ENCODE measurements at regions not wholly inside any gene's neighbourhood (a gene's known extent, or its start where the extent isn't known, plus 50 kb on each side); places are given as distances from the start of the nearest gene placed in this dataset.

DNA sequence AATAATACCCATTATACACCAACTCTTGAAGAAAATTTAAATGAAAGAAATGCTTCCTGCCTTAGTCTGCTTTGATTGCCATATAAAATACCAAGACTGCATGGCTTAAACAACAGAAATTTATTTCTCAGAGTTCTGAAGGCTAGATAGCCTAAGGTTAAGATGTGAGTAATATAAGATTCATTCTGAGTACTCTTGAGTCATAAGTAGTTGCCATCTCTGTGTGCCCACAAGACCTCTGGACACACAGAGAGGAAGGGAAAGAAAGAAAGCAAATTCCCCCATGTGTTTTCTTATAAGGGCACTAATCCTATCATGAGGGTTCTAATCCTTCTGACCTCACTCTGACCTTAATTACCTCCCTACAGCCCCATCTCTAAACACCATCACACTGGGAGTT, 201.2 kb downstream of the PTN start:
- no peak overlapping the region for H3K27ac ChIP-seq (ENCODE audit: low read depth in 1 of 2, low read length in 2 of 2)
- no peak overlapping the region for H3K4me2 ChIP-seq (replicated peaks; ENCODE audit: extremely low read depth, low read length, poor library complexity, severe bottlenecking)
- H3K36me3 Mint-ChIP-seq, result no peaks in the 10 kb centered on the region
- H3K4me3 ChIP-seq (replicated peaks in 1 of 3; ENCODE audit: low read depth in 2 of 3, low read length in 3 of 3), result no peak overlapping the region
- intact Hi-C loops (cut with micrococcal nuclease), result no loop called here
- no peak overlapping the region for H3K27ac Mint-ChIP-seq
- H3K9ac ChIP-seq (ENCODE audit: insufficient read depth, low read length, poor library complexity, severe bottlenecking), result no peak overlapping the region
- no peaks in the 10 kb centered on the region for H3K36me3 ChIP-seq (replicated peaks in 1 of 2; ENCODE audit: control insufficient read depth in 1 of 2, insufficient read depth in 2 of 2, low read length in 2 of 2)
- no peak overlapping the region for H3K4me3 Mint-ChIP-seq
- H3K9me3 ChIP-seq (replicated peaks in 1 of 2; ENCODE audit: control insufficient read depth in 1 of 2, insufficient read depth in 1 of 2, low read length in 2 of 2), result peaks cover 0 to 3% of the 10 kb centered on the region in 2 donors
- H3K4me1 Mint-ChIP-seq, result no peaks in the 10 kb centered on the region
- H2AFZ ChIP-seq (ENCODE audit: insufficient read depth, low read depth, low read length, poor library complexity, severe bottlenecking), result no peak overlapping the region
- TF ChIP-seq, protein P1, sequence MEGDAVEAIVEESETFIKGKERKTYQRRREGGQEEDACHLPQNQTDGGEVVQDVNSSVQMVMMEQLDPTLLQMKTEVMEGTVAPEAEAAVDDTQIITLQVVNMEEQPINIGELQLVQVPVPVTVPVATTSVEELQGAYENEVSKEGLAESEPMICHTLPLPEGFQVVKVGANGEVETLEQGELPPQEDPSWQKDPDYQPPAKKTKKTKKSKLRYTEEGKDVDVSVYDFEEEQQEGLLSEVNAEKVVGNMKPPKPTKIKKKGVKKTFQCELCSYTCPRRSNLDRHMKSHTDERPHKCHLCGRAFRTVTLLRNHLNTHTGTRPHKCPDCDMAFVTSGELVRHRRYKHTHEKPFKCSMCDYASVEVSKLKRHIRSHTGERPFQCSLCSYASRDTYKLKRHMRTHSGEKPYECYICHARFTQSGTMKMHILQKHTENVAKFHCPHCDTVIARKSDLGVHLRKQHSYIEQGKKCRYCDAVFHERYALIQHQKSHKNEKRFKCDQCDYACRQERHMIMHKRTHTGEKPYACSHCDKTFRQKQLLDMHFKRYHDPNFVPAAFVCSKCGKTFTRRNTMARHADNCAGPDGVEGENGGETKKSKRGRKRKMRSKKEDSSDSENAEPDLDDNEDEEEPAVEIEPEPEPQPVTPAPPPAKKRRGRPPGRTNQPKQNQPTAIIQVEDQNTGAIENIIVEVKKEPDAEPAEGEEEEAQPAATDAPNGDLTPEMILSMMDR (IDR thresholded peaks at IDR 0.05), result no peak
- H3K9me3 Mint-ChIP-seq, result peaks cover 0 to 3% (median 2%) of the 10 kb centered on the region in 7 donors
- DNase-seq, result no peak
- no peaks in the 10 kb centered on the region for H4K20me1 ChIP-seq (ENCODE audit: insufficient read depth, low read length)
- H3K27me3 Mint-ChIP-seq (ENCODE audit: low read depth in 3 of 3), result no peaks in the 10 kb centered on the region
- H3K4me1 ChIP-seq (ENCODE audit: control insufficient read depth in 1 of 2, insufficient read depth in 2 of 2, low read length in 2 of 2), result no peaks in the 10 kb centered on the region
- no peaks in the 10 kb centered on the region for H3K27me3 ChIP-seq (ENCODE audit: control insufficient read depth in 2 of 2, insufficient read depth in 2 of 2, low read length in 2 of 2)
- H3K79me2 ChIP-seq (ENCODE audit: insufficient read depth, low read length), result no peaks in the 10 kb centered on the region

DNA sequence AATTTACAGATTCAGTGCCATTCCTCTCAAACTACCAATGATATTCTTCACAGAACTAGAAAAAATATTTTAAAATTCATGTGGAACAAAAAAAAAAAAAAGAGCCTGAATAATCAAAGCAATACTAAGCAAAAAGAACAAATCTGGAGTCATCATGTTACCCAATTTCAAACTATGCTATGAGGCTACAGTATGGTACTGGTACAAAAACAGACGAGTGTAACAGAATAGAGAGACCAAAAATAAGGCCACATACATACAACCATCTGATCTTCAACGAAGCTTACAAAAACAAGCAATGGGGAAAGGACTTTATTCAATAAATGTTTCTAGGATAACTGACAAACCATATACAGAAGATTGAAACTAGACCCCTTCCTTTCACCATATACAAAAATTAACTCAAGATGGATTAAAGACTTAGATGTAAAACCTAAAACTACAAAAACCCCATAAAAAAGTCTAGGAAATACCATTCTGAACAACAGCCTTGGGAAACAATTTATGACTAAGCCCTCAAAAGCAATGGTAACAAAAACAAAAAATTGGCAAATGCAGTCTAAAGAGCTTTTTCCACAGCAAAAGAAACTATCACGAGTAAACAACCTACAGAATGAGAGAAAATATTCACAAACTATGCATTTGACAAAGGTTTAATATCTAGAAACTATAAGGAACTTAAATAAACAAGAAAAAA, 207.7 kb downstream of the PTN start:
- DNase-seq, result no peak
- Mint-ChIP-seq H3K27me3 (ENCODE audit: low read depth in 3 of 3) (no peaks in the 10 kb centered on the region), H3K27ac (no peak overlapping the region), H3K36me3 (no peaks in the 10 kb centered on the region), H3K9me3 (peaks cover 2 to 15% (median 9%) of the 10 kb centered on the region in 7 donors), H3K4me3 (no peak overlapping the region), H3K4me1 (no peaks in the 10 kb centered on the region)
- no CpG with 5 or more reads among the region's 3 CpGs for WGBS (ENCODE audit: insufficient coverage)
- Histone ChIP-seq H3K9ac (ENCODE audit: insufficient read depth, low read length, poor library complexity, severe bottlenecking) (no peak overlapping the region), H3K9me3 (replicated peaks in 1 of 2; ENCODE audit: control insufficient read depth in 1 of 2, insufficient read depth in 1 of 2, low read length in 2 of 2) (peaks cover 6 to 7% of the 10 kb centered on the region in 2 donors), H3K27ac (ENCODE audit: low read depth in 1 of 2, low read length in 2 of 2) (no peak overlapping the region), H3K27me3 (ENCODE audit: control insufficient read depth in 2 of 2, insufficient read depth in 2 of 2, low read length in 2 of 2) (no peaks in the 10 kb centered on the region), H3K36me3 (replicated peaks in 1 of 2; ENCODE audit: control insufficient read depth in 1 of 2, insufficient read depth in 2 of 2, low read length in 2 of 2) (no peaks in the 10 kb centered on the region), H3K4me1 (ENCODE audit: control insufficient read depth in 1 of 2, insufficient read depth in 2 of 2, low read length in 2 of 2) (no peaks in the 10 kb centered on the region), H2AFZ (ENCODE audit: insufficient read depth, low read depth, low read length, poor library complexity, severe bottlenecking) (no peak overlapping the region), H3K4me3 (replicated peaks in 1 of 3; ENCODE audit: low read depth in 2 of 3, low read length in 3 of 3) (no peak overlapping the region), H4K20me1 (ENCODE audit: insufficient read depth, low read length) (no peaks in the 10 kb centered on the region), H3K4me2 (replicated peaks; ENCODE audit: extremely low read depth, low read length, poor library complexity, severe bottlenecking) (no peak overlapping the region), H3K79me2 (ENCODE audit: insufficient read depth, low read length) (no peaks in the 10 kb centered on the region)
- TF ChIP-seq, protein P1 (IDR thresholded peaks at IDR 0.05), result no peak
- intact Hi-C loops (cut with micrococcal nuclease), result no loop called here

Data from CD14-positive monocyte (primary cell).